Left lung (tissue), 4 donors: ENCODE measurements at regions not wholly inside any gene's neighbourhood (a gene's known extent, or its start where the extent isn't known, plus 50 kb on each side); places are given as distances from the start of the nearest gene placed in this dataset.

ENCODE experiments used
- ATAC-seq: fragments of 200-7000 bp; cut with Tn5 transposase; one replicate; pipeline ENCODE4 v1.9.1; 2020; ENCODE audit warnings: moderate library complexity
- DNase-seq, 4 donors: peaks; one replicate each; pipeline ENCODE4 v3.0.0-alpha.2; 2013 to 2020
- H3K27ac ChIP-seq, 2 donors: fragments of 200-600 bp; sonication (generic) in 1 of 2; one replicate each; pipeline versions ENCODE4 v1.5.0 to v1.8.0; 2020 to 2021
- H3K27me3 ChIP-seq, 2 donors: fragments of 200-600 bp; sonication (generic) in 1 of 2; one replicate each; pipeline versions ENCODE4 v1.5.0 to v1.8.0; 2020 to 2021
- H3K36me3 ChIP-seq, 2 donors: fragments of 200-600 bp; sonication (generic) in 1 of 2; one replicate each; pipeline versions ENCODE4 v1.5.0 to v1.8.0; 2020 to 2021
- H3K4me1 ChIP-seq, 2 donors: fragments of 200-600 bp; one replicate each; pipeline ENCODE4 v1.8.0; 2021
- H3K4me3 ChIP-seq, 2 donors: fragments of 200-600 bp; sonication (generic) in 1 of 2; one replicate each; pipeline versions ENCODE4 v1.5.0 to v1.8.0; 2020 to 2021; ENCODE audit warnings: mild to moderate bottlenecking in 1 of 2
- H3K9me3 ChIP-seq, 2 donors: fragments of 200-600 bp; sonication (generic) in 1 of 2; one replicate each; pipeline versions ENCODE4 v1.5.0 to v1.8.0; 2020 to 2021
- intact Hi-C, 2 donors: fragments of 100-400 bp; cut with DNase I; formaldehyde crosslinking; loops; one replicate each; pipeline versions ENCODE4 v1.11.2 to v1.14.2; 2022
- TF ChIP-seq, protein P1 (sequence below), 2 donors: fragments of 200-600 bp; sonication (generic) in 1 of 2; IDR thresholded peaks; one replicate each; pipeline versions ENCODE4 v1.5.0 to v1.8.0; 2021; ENCODE audit warnings: antibody characterized with exemption in 2 of 2
- donor health status: DM: no; HTN: yes; CAD: no.
- donor health status: DM: no; HTN: no; CAD: no.

DNA sequence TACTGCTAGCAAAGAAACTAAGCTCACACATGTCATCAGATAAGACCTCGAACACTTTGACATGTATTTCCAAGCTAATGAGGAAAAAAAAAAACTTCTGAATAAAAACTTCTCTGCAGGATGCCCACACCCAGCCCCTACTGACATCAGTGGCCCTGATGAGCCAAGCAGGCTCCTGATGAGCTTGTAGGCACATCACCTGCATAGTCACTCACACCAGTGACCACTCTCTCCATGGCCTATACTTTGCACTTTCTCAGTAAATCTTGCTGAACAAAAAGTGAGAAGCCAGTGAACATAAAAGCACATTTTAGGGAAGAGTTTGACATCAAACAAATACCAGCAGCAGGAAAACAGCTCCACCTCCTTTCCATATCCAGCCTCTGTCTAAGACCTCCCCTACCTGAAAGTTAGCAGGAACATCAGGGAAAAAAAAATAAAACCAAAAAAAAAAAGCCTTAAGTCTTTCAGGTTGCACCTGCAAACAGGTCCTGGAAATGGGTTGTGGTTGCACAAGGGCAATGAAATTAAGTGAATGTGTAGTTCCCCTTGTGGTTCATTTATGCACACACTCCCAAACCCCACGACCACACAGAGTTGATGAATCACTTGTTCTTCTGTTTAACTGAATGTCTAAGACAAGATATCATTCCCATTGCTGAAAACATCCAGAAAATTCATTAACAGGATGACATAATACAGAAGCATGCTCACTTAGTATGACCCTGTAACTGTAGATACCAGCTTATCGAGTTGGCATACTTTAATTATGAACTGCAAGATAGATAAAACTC is 205.2 kb upstream of the PDE1C start:
- Histone ChIP-seq H3K27me3 (no peaks in the 10 kb centered on the region), H3K27ac (no peak overlapping the region), H3K4me1 (no peaks in the 10 kb centered on the region), H3K4me3 (no peak overlapping the region), H3K9me3 (no peaks in the 10 kb centered on the region), H3K36me3 (no peaks in the 10 kb centered on the region)
- DNase-seq (no peak), ATAC-seq (no peak)
- TF ChIP-seq, protein P1, sequence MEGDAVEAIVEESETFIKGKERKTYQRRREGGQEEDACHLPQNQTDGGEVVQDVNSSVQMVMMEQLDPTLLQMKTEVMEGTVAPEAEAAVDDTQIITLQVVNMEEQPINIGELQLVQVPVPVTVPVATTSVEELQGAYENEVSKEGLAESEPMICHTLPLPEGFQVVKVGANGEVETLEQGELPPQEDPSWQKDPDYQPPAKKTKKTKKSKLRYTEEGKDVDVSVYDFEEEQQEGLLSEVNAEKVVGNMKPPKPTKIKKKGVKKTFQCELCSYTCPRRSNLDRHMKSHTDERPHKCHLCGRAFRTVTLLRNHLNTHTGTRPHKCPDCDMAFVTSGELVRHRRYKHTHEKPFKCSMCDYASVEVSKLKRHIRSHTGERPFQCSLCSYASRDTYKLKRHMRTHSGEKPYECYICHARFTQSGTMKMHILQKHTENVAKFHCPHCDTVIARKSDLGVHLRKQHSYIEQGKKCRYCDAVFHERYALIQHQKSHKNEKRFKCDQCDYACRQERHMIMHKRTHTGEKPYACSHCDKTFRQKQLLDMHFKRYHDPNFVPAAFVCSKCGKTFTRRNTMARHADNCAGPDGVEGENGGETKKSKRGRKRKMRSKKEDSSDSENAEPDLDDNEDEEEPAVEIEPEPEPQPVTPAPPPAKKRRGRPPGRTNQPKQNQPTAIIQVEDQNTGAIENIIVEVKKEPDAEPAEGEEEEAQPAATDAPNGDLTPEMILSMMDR (IDR thresholded peaks at IDR 0.05): no peak
- intact Hi-C loops: no loop called here

DNA sequence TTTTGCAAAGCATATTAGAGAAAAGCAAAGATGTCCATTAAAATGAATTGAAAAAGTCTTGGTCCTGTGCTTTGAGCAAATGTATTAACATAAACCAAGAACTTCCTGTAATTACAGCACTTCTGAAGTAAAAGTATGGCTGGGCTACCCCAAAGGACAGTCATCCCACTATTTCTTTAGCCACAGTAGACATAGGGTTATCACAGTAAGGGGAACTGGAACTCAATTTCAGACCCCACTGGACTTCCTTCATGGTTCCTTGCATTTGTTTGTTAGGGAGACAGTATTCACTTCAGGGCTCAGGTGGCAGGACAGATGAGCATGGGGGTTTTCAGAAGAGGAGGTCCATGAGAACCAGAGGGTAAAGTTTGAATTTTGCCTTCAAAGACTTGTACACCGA is 203.1 kb upstream of the PDE1C start:
- intact Hi-C loops: no loop called here
- Histone ChIP-seq H3K4me1 (no peaks in the 10 kb centered on the region), H3K27me3 (no peaks in the 10 kb centered on the region), H3K4me3 (no peak overlapping the region), H3K9me3 (no peaks in the 10 kb centered on the region), H3K36me3 (no peaks in the 10 kb centered on the region), H3K27ac (no peak overlapping the region)
- DNase-seq: no peak
- ATAC-seq: no peak
- TF ChIP-seq, protein P1 (IDR thresholded peaks at IDR 0.05): no peak

DNA sequence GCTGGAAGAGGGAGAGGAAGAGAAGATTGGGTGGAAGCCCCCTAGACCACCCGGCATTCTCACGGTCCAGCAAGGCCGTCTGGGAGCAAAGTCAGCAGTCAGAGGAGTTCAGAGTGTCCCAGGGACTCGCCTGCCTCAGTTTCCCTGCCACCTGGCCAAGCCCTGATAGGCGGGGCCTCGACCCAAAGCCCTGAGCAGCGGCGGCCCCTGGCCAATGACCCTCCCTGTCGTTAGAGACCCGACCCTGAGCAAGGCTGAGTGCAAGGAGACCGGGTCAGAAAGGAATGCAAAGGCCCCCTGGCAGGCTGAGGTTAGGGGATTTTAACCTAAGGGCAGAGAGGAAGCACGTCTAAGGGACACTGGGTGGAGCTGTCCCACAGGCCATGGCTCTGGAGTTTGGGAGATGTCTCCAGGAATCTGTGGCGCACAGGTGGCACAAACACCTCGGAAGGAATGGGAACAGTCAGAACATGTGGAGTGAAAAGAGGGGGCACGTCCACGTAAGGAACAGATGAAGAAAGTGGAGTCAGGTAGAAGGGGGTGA is 196.8 kb upstream of the PDE1C start:
- Histone ChIP-seq H3K27me3 (no peaks in the 10 kb centered on the region), H3K36me3 (no peaks in the 10 kb centered on the region), H3K4me3 (no peak overlapping the region), H3K27ac (no peak overlapping the region), H3K4me1 (no peaks in the 10 kb centered on the region), H3K9me3 (no peaks in the 10 kb centered on the region)
- TF ChIP-seq, protein P1 (IDR thresholded peaks at IDR 0.05): no peak
- intact Hi-C loops: no loop called here
- DNase-seq (peak in 1 of 4 donors; percentile 45), ATAC-seq (no peak)

DNA sequence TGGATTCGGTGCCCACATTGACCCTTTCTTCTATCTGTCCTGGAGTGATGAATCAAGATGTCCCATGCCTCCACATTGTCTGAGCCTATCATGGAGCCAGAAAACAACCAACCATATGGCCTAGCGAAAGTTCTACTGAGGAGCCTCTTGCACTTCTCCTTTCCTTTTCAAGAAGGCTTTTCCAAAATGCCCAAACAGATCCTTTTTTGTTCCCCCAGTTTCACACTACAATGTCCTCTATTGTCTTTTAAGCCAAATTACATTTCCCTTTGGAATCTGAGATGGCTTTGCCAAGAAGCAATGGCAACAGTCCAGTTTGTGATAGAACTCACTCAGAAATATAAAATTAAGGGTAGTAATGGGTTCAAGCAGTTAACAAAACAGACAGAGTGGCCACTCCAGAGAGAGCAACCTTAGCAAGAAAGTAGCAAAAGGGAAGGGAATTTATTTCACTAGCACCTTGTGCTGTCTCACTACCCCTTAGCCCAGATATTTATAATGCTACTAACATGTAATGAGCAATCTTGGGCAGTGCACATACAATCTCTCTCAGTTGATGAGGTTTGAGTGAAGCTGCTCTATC is 194.6 kb upstream of the PDE1C start:
- intact Hi-C loops: no loop called here
- DNase-seq (peak in 1 of 4 donors; percentile 30), ATAC-seq (no peak)
- TF ChIP-seq, protein P1 (IDR thresholded peaks at IDR 0.05): no peak
- Histone ChIP-seq H3K4me3 (no peak overlapping the region), H3K27me3 (no peaks in the 10 kb centered on the region), H3K36me3 (no peaks in the 10 kb centered on the region), H3K9me3 (no peaks in the 10 kb centered on the region), H3K27ac (no peak overlapping the region), H3K4me1 (no peaks in the 10 kb centered on the region)

DNA sequence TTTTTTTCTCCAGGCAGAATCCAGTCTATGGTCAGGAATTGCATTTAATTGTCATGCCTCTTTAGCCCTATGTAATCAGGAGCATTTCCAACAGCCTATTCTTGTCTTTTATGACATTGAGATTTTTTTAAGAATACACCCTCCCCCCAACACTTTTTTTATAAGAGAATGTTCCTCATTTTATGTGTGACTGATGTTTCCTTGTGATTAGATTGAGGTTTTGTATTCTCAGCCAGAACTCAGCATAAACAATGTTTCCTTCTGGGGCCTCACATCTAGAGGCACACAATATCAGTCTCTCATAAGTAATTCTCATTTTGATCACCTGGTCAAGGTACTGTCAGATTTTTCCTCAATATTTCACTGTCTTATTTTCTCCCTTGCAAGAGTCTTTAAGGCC is 193.4 kb upstream of the PDE1C start:
- H3K36me3 ChIP-seq: no peaks in the 10 kb centered on the region
- no peak overlapping the region for H3K4me3 ChIP-seq
- no peak overlapping the region for H3K27ac ChIP-seq
- H3K27me3 ChIP-seq: no peaks in the 10 kb centered on the region
- TF ChIP-seq, protein P1 (IDR thresholded peaks at IDR 0.05): no peak
- no peak for DNase-seq
- intact Hi-C loops: no loop called here
- ATAC-seq: no peak
- no peaks in the 10 kb centered on the region for H3K9me3 ChIP-seq
- no peaks in the 10 kb centered on the region for H3K4me1 ChIP-seq
